ENCODE measurements at regions not wholly inside any gene's neighbourhood (a gene's known extent, or its start where the extent isn't known, plus 50 kb on each side); places are given as distances from the start of the nearest gene placed in this dataset.
"Not testable (repeated sequence)": the region's sequence is repeated elsewhere in the genome, so short reads cannot be mapped to it uniquely, and the experiment has no call there.

GRCh38 chr7:113030489-113030888, 56.1 kb downstream of the GPR85 start:
- no peak for DNase-seq

- no peak for DNase-seq
These were observed 59.7 kb downstream of the GPR85 start for GRCh38 chr7:113026941-113027340.

- DNase-seq: not testable (repeated sequence)
These were observed 69.3 kb downstream of the GPR85 start for GRCh38 chr7:113017144-113017857.

DNA sequence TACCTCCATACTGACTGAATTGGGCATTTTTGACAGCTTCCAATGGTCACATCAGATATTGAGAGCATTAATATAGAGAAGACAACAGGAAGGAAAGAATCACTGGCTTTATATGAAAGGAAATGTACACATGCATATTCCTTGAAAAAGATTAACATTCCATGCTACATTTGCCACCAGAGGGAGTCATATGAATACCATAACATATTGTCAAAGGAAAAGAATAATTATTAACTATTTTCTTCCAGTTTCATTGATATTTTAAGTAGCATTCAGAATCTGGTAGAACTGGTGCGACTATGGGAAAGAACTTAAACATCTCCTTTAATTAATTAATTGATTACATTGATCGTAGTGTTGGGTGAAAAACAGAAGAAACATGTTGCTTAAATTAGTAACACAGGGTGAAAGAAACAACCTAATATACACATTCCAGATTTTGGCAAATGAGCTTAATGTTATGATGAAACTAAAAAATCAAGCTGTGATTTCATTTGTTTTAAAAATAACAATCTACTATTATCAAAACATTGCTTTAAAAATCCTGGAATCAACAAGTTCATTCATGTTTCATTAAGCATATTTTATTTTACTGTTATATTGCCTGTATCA, 71.5 kb downstream of the GPR85 start:
- no peak for DNase-seq

- no peak for DNase-seq
These were observed 72.7 kb downstream of the GPR85 start for GRCh38 chr7:113013761-113014449.

- DNase-seq: not testable (repeated sequence)
These were observed 73.8 kb downstream of the GPR85 start for GRCh38 chr7:113012862-113013261.

DNA sequence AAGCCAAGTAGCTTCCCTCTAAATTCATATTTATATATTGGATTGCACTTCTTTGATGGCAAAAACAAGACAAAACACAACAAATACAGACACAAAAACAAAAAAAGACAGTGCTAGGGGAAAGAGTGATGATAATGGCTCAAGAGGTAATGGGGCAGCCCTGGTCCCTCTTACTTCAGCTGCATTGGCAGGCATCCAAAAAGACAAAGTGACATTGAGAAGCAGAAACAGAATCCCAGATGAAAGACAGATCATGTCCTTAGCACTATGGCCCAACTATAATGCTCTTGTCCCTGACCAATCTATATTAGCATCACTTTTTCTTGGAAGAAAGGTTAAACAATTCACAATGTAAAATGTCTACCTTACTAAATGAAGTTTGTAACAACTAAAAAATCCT, 76.2 kb downstream of the GPR85 start:
- no peak for DNase-seq

- DNase-seq: no peak
These were observed 77.9 kb downstream of the GPR85 start for GRCh38 chr7:113008755-113009154.

DNA sequence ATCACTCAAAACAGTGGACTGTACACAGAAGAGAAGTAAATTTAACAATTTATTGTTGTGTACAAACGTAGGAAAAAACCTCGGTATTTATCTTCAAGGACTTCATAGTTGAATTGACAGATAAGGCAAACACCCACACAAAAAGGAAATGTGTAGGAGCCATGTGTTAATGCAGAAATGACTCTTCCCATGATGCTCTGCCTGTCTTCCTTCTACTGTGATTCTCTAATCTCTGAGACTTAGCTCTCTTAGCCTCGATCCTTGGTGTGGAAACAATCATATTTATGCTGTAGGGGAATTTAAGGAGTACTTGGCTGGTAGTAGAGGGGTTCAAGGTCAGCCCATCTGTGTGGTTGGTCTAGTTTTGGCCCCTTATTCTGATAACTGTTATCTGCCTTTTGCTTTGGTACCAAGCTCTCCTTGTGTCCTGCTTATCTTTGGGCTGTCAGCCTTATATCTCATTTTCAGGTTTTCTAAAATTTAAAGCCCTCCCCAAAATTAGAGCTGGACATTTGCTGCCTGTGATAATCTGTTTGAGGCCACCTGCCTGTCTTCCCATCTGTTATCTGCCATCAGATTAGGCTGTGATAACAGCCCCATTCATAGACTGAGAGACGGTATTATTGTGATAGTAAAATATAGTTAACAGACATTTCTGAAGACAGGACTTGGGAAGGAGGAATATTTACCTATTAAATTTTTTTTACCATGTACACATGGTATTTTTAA, 81.7 kb downstream of the GPR85 start:
- no peak for DNase-seq

DNA sequence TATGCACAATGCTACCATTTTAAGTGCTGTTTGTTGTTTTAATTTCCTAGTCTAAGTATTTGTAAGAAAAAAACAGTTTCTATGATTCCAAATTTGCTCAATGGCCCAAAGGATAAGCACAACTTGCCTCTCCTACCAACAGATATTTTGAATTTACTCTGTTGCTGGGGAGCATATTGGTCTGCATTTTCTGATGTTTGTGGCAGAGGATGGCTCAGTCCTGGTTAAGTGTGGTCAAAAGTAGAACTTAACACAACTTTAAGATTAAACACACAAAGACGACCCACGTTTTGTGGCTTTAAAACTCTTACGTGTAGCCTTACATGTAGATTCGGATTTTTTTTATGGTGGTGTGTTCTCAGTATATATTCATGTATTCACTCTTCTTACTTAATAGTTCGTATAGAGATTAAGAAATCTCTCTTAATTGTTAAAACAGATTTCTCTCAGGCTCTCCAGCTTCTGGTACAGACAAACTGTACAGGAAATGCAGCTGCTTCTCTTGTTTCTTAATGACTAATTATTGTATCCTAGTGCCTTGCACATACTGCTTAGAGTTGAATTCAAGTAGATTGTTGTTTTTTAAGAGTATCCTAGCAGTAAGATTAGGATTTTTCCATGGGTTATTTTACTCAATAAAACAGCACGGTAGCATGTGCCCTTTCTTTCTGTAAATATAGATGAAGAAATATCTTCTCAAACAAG, 86.2 kb downstream of the GPR85 start:
- no peak for DNase-seq

- DNase-seq: no peak
These were observed 88.8 kb downstream of the GPR85 start for GRCh38 chr7:112997831-112998230.

GRCh38 chr7:112996331-112996871, 90.2 kb downstream of the GPR85 start:
- DNase-seq: no peak

DNA sequence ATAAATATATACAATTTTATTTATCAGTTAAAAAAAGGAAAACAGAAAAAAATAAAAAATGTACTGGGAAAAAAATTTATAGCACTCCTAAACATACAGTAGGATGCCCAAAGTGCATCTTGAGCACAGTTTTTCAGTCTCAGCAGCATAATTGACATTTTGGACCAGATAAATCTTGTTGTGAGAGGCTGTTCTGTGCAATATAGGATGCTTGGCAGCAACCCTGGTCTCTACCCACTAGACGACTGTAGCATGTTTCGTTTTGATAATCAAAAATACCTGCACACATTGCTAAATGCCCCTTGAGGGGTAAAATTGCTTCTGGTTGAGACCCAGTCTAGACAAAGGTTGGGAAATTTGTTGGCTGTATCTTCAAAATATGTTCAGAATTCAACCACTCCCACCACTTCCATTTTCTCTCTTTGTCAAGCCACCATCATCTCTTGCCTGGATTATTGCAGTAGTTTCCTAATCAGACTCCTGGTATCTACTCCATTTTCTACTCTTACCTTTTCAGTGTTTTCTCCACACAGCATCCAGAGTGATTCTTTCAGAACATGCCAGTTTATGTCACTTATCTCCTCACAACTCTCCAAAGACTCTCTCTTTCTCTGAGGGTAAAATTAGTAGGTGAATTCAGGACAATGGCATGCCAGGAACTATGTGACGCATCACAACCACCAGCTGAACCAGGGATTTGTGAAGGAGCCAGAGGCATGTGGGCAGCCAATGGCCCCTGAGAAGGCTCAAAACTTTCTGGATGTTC, 91.4 kb downstream of the GPR85 start:
- no peak for DNase-seq

- DNase-seq: no peak
These were observed 92.0 kb downstream of the GPR85 start for GRCh38 chr7:112994656-112995055.

DNA sequence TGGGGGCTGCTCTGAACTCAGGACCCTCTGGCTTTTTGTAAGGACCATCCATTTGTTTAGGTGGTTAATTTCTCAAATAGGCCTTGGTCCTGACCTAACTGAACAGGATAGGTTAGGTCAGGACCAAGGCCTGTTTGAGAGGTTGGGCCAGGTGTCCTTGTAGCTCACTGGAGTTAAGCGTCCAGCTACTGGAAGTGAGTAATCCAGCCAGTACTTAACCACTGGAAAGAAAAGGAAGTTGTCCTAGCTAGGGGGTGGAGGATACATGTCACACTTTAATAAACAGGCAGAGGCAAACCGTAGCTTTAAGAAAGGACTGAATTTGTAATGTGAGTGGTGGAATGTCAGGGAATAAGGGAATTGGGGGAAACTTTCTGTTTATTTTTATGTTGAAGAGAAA, 96.0 kb downstream of the GPR85 start:
- DNase-seq: no peak

DNA sequence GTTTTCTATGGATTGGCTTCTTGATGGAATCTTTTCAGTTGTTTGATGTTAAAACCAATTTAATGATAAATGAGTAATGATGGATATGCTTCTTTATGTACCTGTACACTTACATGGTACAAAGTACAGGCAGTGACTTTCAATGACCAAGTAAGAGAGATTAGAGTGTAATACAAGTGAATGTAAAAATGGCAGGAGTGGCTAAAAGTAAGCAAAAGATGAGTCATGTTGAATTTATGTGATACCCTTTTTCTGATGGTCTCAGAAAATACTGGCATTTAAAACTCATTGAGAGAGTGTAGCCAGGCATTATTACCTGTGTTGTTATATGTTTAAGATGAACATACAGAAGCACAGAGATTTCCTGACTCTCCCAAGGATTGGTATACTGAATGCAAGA, 97.1 kb downstream of the GPR85 start:
- no peak for DNase-seq

GRCh38 chr7:112987171-112987570, 99.5 kb downstream of the GPR85 start:
- no peak for DNase-seq

DNA sequence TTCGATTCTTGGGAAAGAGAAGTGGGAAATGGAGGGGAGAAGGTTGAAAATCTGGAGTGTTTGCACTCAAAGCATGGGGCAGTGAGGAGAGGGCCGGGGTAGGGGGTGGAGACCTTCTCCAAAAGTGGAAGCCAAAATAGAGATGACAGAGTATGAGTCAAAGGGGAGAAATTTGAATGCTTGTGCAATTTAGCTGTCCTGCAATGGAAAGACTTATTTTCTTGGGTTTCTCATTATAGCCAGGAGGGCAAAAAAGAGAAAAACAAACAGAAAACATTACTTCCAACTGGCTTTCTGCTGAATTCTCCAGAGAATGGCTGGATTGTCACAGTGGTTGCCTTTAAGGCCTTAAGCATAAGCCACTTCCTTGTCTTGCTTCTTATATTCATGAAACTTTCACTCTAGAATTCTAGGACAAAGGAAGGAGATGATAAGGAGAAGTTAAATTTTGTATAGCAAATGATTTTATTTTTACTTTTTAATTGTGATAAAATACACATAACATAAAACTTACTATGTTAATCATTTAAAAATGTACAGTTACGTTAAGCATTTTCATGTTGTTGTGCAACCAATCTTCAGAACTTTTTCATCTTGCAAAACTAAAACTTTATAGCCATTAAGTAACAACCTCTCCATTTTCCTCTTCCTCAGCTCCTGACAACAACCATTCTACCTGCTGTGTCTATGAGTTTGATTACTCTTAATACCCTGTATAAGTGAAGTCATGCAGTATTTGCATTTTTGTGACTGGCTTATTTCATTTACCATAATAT, 100.2 kb downstream of the GPR85 start:
- DNase-seq: no peak

DNA sequence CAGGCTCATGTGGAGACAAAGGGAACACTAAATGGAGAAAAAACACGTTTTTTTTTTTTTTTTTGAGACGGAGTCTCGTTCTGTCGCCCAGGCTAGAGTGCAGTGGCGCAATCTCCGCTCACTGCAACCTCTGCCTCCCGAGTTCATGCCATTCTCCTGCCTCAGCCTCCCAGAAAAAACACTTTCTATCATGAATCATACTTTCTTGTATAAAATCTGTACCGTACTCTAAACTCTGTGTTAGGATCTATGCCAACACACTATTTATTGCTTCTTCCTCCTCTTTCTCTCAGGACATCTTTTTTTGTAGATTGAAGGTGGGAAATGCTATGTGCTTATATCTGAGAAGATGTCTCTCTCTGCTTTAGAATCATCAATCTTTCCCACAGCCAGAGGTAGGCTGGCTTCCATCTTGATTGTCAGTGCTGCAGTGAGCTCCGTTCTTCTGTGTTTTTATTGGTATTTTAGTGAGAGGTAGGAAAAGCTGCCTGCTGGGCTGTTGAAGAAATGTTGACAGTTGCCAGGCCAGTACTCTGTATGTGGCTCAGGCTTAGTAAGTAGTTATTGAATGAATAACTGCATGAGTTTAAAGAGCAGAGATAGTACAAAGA, 101.1 kb downstream of the GPR85 start:
- DNase-seq: no peak

DNA sequence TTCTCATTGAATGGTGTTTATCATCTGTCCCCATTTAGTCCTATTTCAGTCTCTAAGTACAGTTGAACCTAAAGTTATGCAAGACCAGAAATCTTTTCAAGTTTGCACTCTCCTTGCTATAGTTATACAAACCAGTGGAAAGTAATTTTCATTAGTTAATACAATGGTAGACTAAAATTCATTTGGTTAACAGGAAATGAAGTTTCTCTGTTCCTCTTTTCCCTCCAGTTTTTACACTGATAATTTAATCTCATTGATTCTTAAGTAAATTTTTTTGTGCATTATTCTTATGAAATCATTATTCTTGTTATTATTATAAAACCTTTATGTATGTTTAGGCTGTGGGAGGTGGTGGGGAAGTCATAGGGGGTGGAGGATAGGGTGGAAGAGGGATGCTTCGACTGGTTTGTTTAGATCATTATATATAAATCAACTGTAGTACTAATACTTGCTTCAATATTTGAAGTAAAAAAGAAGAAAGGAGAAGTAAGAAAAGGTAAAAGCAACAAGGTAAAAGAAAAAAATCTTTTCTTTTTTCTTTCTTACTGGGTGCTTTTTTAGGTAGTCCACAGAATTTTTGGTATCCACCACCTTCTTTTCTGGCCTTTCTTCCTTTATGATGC, 104.1 kb downstream of the GPR85 start:
- no peak for DNase-seq
